GM12878 (cell line): ENCODE measurements at regions not wholly inside any gene's neighbourhood (a gene's known extent, or its start where the extent isn't known, plus 50 kb on each side); places are given as distances from the start of the nearest gene placed in this dataset.

Experiments used
- ATAC-seq: fragments of 200-7000 bp; cut with Tn5 transposase; 3 replicates; pipeline ENCODE4 v1.9.1; 2020; ENCODE audit warnings: mild to moderate bottlenecking, moderate library complexity
- BruUV-seq: library from RNA; stranded (reverse); fragments of 400-500 nt; replicated peaks from 2 replicates; lab custom pipeline; 2021; lab: Mats Ljungman, UMichigan
- CTCF ChIA-PET: fragments of 300-600 bp; sonication (Branson Sonifier 250); formaldehyde crosslinking; extraction: SDS; loops from one replicate; lab custom pipeline; 2021; ENCODE audit warnings: inconsistent platforms; lab: Yijun Ruan, JAX
- POLR2A ChIA-PET: fragments of 350-600 bp; formaldehyde crosslinking; extraction: SDS; loops from one replicate; lab custom pipeline; 2021; ENCODE audit warnings: inconsistent platforms; lab: Charles Lee
- RAD21 ChIA-PET: fragments of 300-600 bp; sonication (Branson Sonifier 250); formaldehyde crosslinking; loops from one replicate; lab custom pipeline; 2023; ENCODE audit warnings: antibody characterized with exemption; ENCODE audit not compliant: unreplicated experiment; lab: Charles Lee
- SMC1A ChIA-PET: fragments of 300-600 bp; sonication (Branson Sonifier 250); formaldehyde crosslinking; loops from one replicate; lab custom pipeline; 2023; ENCODE audit not compliant: unreplicated experiment, uncharacterized antibody; lab: Charles Lee
- DNase-seq: peaks from one replicate; pipeline ENCODE4 v3.0.0-alpha.2; 2011; ENCODE audit warnings: low read depth, low spot score
- FAIRE-seq: peaks from 3 replicates; lab custom pipeline; 2011; peaks lifted over from hg19 to GRCh38; lab: Jason Lieb, UNC
- H2AFZ ChIP-seq: 2 replicates; pipeline ENCODE4 v1.6.0; 2011; ENCODE audit warnings: low read depth, low read length, control low read depth; ENCODE audit not compliant: control insufficient read depth
- H3K27ac ChIP-seq: 2 replicates; pipeline ENCODE4 v1.5.1; 2011; ENCODE audit warnings: control low read depth; ENCODE audit not compliant: control insufficient read depth, insufficient read depth
- H3K27me3 ChIP-seq, 2 experiments: replicated peaks in 1 of 2; 2 replicates each; pipeline versions ENCODE4 v1.6.0 to v1.6.1; 2011; ENCODE audit warnings: low read length in 1 of 2; ENCODE audit not compliant: control insufficient read depth in 2 of 2, insufficient read depth in 2 of 2
- H3K36me3 ChIP-seq, 2 experiments: 2 replicates each; pipeline ENCODE4 v1.5.1; 2011; ENCODE audit warnings: low read length in 1 of 2; ENCODE audit not compliant: control insufficient read depth in 2 of 2, insufficient read depth in 2 of 2
- H3K4me1 ChIP-seq: 2 replicates; pipeline ENCODE4 v1.6.1; 2011; ENCODE audit warnings: mild to moderate bottlenecking, low read length, moderate library complexity, mixed read lengths; ENCODE audit not compliant: control insufficient read depth, insufficient read depth
- H3K4me2 ChIP-seq: 2 replicates; pipeline ENCODE4 v1.6.0; 2011; ENCODE audit warnings: control low read depth; ENCODE audit not compliant: control insufficient read depth, insufficient read depth
- H3K4me3 ChIP-seq: fragments of 200-600 bp; sonication (generic); 2 replicates; pipeline ENCODE4 v1.5.1; 2016
- H3K79me2 ChIP-seq: 2 replicates; pipeline ENCODE4 v1.6.0; 2011; ENCODE audit warnings: low read length; ENCODE audit not compliant: control insufficient read depth, insufficient read depth
- H3K9ac ChIP-seq: 2 replicates; pipeline ENCODE4 v1.8.0; 2011; ENCODE audit warnings: low read length, control low read depth, mixed read lengths; ENCODE audit not compliant: control insufficient read depth, insufficient read depth
- H3K9me3 ChIP-seq: replicated peaks from 3 replicates; pipeline ENCODE4 v1.5.1; 2011; ENCODE audit warnings: mild to moderate bottlenecking, low read length; ENCODE audit not compliant: control insufficient read depth, insufficient read depth
- H4K20me1 ChIP-seq: 2 replicates; pipeline ENCODE4 v1.6.0; 2011; ENCODE audit not compliant: control insufficient read depth, insufficient read depth
- CBX5 ChIP-seq: sonication (generic); IDR thresholded peaks from 2 replicates; pipeline ENCODE4 v1.6.1; 2016; ENCODE audit warnings: low read depth, moderate library complexity, mild to moderate bottlenecking, inconsistent platforms
- EZH2 ChIP-seq: IDR thresholded peaks from 2 replicates; pipeline ENCODE4 v1.6.1; 2012; ENCODE audit warnings: low read depth, mild to moderate bottlenecking, control low read depth, inconsistent platforms, low read length, borderline replicate concordance; ENCODE audit not compliant: control insufficient read depth
- HDAC2 ChIP-seq: fragments of 200-600 bp; sonication (generic); IDR thresholded peaks from 2 replicates; pipeline ENCODE4 v1.6.1; 2017
- MTA3 ChIP-seq: IDR thresholded peaks from 2 replicates; pipeline ENCODE4 v1.6.1; 2012; ENCODE audit warnings: low read length, inconsistent platforms, borderline replicate concordance
- NRF1 ChIP-seq: conservative IDR thresholded peaks from 2 replicates; pipeline ENCODE4 v1.6.1; 2011; ENCODE audit warnings: mild to moderate bottlenecking, low read depth, low read length, improper control_type of control experiment
- RFX5 ChIP-seq: IDR thresholded peaks from 2 replicates; pipeline ENCODE4 v1.6.1; 2011; ENCODE audit warnings: low read depth, low read length, improper control_type of control experiment
- ZNF24 ChIP-seq: fragments of 450-650 bp; IDR thresholded peaks from 2 replicates; pipeline ENCODE4 v1.6.1; 2017; ENCODE audit warnings: antibody characterized with exemption, mild to moderate bottlenecking
- ZZZ3 ChIP-seq: IDR thresholded peaks from 2 replicates; pipeline ENCODE4 v1.6.1; 2011; ENCODE audit warnings: low read depth; ENCODE audit not compliant: control insufficient read depth, insufficient read length
- WGBS: methylation state at CpG from one replicate; pipeline ENCODE4 v1.1.6; 2016; ENCODE audit warnings: low lambda C conversion rate; ENCODE audit not compliant: insufficient replicate concordance, insufficient coverage; ENCODE audit errors: missing lambda C conversion rate; 5-methylcytosine and 5-hydroxymethylcytosine counted together
- in situ Hi-C: fragments of 300-500 bp; cut with MboI; formaldehyde crosslinking; loops from 9 replicates; pipeline ENCODE4 v1.14.3; 2018; ENCODE audit warnings: mixed read lengths
- intact Hi-C: fragments of 100-400 bp; cut with micrococcal nuclease; formaldehyde crosslinking; loops from one replicate; pipeline ENCODE4 v1.14.2; 2022; ENCODE audit not compliant: unreplicated experiment
- TF ChIP-seq, protein P1 (sequence below), 3 experiments: IDR thresholded peaks in 2 of 3; conservative IDR thresholded peaks in 1 of 3; 2 replicates each; pipeline ENCODE4 v1.5.1; 2011; ENCODE audit warnings: low read depth in 3 of 3, low read length in 3 of 3, mild to moderate bottlenecking in 3 of 3, control low read depth in 2 of 3, moderate library complexity in 2 of 3, inconsistent platforms in 1 of 3, mixed read lengths in 1 of 3; ENCODE audit not compliant: control insufficient read depth in 2 of 3, insufficient read depth in 1 of 3; ENCODE audit errors: extremely low read depth in 1 of 3
- TF ChIP-seq, protein P2 (sequence below): IDR thresholded peaks from 2 replicates; pipeline ENCODE4 v1.6.1; 2011; ENCODE audit warnings: borderline replicate concordance, low read depth, mild to moderate bottlenecking, moderate library complexity, low read length; ENCODE audit not compliant: insufficient read depth, poor library complexity, severe bottlenecking
- TF ChIP-seq, protein P3 (sequence below): IDR thresholded peaks from 2 replicates; pipeline ENCODE4 v1.6.1; 2012; ENCODE audit warnings: low read depth, low read length, improper control_type of control experiment
- TF ChIP-seq, protein P4 (sequence below): fragments of 450-650 bp; IDR thresholded peaks from 2 replicates; pipeline ENCODE4 v1.6.1; 2017; ENCODE audit warnings: mild to moderate bottlenecking

GRCh38 chr10:130958003-130958402 lies 353.5 kb downstream of the TCERG1L start (continued):
- TF ChIP-seq NRF1 (no peak), MTA3 (no peak), ZZZ3 (no peak)
- TF ChIP-seq, protein P1, sequence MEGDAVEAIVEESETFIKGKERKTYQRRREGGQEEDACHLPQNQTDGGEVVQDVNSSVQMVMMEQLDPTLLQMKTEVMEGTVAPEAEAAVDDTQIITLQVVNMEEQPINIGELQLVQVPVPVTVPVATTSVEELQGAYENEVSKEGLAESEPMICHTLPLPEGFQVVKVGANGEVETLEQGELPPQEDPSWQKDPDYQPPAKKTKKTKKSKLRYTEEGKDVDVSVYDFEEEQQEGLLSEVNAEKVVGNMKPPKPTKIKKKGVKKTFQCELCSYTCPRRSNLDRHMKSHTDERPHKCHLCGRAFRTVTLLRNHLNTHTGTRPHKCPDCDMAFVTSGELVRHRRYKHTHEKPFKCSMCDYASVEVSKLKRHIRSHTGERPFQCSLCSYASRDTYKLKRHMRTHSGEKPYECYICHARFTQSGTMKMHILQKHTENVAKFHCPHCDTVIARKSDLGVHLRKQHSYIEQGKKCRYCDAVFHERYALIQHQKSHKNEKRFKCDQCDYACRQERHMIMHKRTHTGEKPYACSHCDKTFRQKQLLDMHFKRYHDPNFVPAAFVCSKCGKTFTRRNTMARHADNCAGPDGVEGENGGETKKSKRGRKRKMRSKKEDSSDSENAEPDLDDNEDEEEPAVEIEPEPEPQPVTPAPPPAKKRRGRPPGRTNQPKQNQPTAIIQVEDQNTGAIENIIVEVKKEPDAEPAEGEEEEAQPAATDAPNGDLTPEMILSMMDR (IDR thresholded peaks at IDR 0.05 in 2 of 3, conservative IDR thresholded peaks at IDR 0.05 in 1 of 3; ENCODE audit: control insufficient read depth in 2 of 3, extremely low read depth in 1 of 3, insufficient read depth in 1 of 3, low read depth in 3 of 3, low read length in 3 of 3): no peak

DNA sequence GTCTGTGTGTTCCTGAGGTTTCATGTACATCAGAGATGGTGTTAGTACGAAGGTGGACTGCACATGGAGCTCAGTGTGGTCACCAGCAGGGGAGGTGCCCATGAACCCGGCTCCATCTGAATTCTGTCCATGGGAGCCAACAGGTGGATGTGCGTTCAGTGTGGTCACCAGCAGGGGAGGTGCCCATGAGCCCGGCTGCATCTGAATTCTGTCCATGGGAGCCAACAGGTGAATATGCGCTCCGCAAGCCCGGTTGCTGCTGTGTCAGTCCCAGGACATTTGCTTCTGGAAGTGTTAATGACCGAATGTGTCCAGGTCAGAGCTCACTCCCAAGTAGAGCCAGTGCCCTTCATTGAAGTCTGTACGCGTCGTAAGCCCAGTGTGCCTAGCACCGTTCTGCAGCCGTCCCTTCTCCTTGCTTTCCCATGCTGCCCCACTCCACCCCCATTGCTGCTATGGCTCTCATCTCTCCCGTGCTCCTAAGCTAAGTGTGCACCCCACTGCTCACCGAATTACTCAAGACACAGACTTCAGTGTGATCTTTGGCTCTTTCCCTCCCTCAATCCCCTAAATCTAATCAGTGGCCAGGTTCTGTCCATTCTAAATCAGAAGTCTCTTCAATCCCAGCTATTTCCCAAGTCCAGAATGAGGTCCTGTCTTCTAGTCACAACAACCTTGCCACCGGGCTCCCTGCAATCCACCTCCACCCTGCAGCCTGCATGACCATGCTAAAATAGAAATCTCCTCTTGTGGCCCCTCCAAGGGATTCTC lies 352.4 kb downstream of the TCERG1L start:
- ChIA-PET RAD21 (no interaction called here), POLR2A (no interaction called here), CTCF (no interaction called here), SMC1A (no interaction called here)
- H3K4me3 ChIP-seq: no peak overlapping the region
- 54% methylated on average over 15 of the region's 16 CpGs for WGBS
- H3K4me2 ChIP-seq: no peak overlapping the region
- FAIRE-seq (no peak), DNase-seq (no peak), ATAC-seq (no peak)
- intact Hi-C loops (no loop called here), in situ Hi-C loops (no loop called here)
- no peaks in the 10 kb centered on the region for H3K9me3 ChIP-seq
- no peaks in the 10 kb centered on the region for H3K36me3 ChIP-seq
- no peaks in the 10 kb centered on the region for H3K79me2 ChIP-seq
- no peaks in the 10 kb centered on the region for H3K4me1 ChIP-seq
- no peak overlapping the region for H3K27ac ChIP-seq
- no peaks in the 10 kb centered on the region for H3K27me3 ChIP-seq
- no peak overlapping the region for H2AFZ ChIP-seq
- no peak overlapping the region for H3K9ac ChIP-seq
- BruUV-seq: no TSS peak
- no peaks in the 10 kb centered on the region for H4K20me1 ChIP-seq
- TF ChIP-seq ZZZ3: no peak
- TF ChIP-seq, protein P2, sequence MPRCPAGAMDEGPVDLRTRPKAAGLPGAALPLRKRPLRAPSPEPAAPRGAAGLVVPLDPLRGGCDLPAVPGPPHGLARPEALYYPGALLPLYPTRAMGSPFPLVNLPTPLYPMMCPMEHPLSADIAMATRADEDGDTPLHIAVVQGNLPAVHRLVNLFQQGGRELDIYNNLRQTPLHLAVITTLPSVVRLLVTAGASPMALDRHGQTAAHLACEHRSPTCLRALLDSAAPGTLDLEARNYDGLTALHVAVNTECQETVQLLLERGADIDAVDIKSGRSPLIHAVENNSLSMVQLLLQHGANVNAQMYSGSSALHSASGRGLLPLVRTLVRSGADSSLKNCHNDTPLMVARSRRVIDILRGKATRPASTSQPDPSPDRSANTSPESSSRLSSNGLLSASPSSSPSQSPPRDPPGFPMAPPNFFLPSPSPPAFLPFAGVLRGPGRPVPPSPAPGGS: no peak
- TF ChIP-seq, protein P3, sequence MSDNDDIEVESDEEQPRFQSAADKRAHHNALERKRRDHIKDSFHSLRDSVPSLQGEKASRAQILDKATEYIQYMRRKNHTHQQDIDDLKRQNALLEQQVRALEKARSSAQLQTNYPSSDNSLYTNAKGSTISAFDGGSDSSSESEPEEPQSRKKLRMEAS: no peak
- no peak for TF ChIP-seq RFX5
- no peak for TF ChIP-seq HDAC2
- TF ChIP-seq EZH2: no peak
- TF ChIP-seq CBX5: no peak
- no peak for TF ChIP-seq ZNF24
- TF ChIP-seq, protein P4, sequence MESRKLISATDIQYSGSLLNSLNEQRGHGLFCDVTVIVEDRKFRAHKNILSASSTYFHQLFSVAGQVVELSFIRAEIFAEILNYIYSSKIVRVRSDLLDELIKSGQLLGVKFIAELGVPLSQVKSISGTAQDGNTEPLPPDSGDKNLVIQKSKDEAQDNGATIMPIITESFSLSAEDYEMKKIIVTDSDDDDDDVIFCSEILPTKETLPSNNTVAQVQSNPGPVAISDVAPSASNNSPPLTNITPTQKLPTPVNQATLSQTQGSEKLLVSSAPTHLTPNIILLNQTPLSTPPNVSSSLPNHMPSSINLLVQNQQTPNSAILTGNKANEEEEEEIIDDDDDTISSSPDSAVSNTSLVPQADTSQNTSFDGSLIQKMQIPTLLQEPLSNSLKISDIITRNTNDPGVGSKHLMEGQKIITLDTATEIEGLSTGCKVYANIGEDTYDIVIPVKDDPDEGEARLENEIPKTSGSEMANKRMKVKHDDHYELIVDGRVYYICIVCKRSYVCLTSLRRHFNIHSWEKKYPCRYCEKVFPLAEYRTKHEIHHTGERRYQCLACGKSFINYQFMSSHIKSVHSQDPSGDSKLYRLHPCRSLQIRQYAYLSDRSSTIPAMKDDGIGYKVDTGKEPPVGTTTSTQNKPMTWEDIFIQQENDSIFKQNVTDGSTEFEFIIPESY: no peak
